Stimulated activated naive B cell treated with anti-CD40 and anti-IgM and Interleukin-4, amounts not matched to agents 10 μg/mL and 1 μg/mL and 100 μg/mL, for 72 hours (primary cell): ENCODE measurements at regions not wholly inside any gene's neighbourhood (a gene's known extent, or its start where the extent isn't known, plus 50 kb on each side); places are given as distances from the start of the nearest gene placed in this dataset.

Experiments used
- ATAC-seq, 2 donors: fragments of 150-1000 bp; cut with Tn5 transposase; replicated peaks; 2 replicates each; pipeline ENCODE4 v1.10.0; 2021; ENCODE audit warnings: moderate library complexity in 1 of 2
- DNase-seq: peaks from one replicate; pipeline ENCODE4 v3.0.0; 2021
- H3K27ac Mint-ChIP-seq: one replicate; pipeline ENCODE4 v1.8.0; 2022; ENCODE audit warnings: mild to moderate bottlenecking, mixed read lengths
- H3K27me3 Mint-ChIP-seq, 2 donors: one replicate each; pipeline ENCODE4 v1.8.0; 2022; ENCODE audit warnings: mixed read lengths in 2 of 2
- H3K36me3 Mint-ChIP-seq, 2 donors: one replicate each; pipeline ENCODE4 v1.8.0; 2022; ENCODE audit warnings: mixed read lengths in 2 of 2, mild to moderate bottlenecking in 1 of 2
- H3K4me1 Mint-ChIP-seq, 2 donors: one replicate each; pipeline ENCODE4 v1.8.0; 2022; ENCODE audit warnings: mixed read lengths in 2 of 2, mild to moderate bottlenecking in 1 of 2
- H3K4me3 Mint-ChIP-seq, 2 donors: one replicate each; pipeline ENCODE4 v1.8.0; 2022; ENCODE audit warnings: mild to moderate bottlenecking in 2 of 2, mixed read lengths in 2 of 2, moderate library complexity in 1 of 2
- H3K9me3 Mint-ChIP-seq, 2 donors: one replicate each; pipeline ENCODE4 v1.8.0; 2022; ENCODE audit warnings: mixed read lengths in 2 of 2, mild to moderate bottlenecking in 1 of 2

- Mint-ChIP-seq H3K4me1 (no peaks in the 10 kb centered on the region), H3K4me3 (no peak overlapping the region), H3K27ac (no peak overlapping the region), H3K36me3 (no peaks in the 10 kb centered on the region), H3K9me3 (peaks cover 0 to 7% of the 10 kb centered on the region in 2 donors), H3K27me3 (no peaks in the 10 kb centered on the region)
- no peak for ATAC-seq
- DNase-seq = no peak
Observed at GRCh38 chr12:126312457-126312856, 1247.2 kb downstream of the AACS start.

- ATAC-seq (no peak), DNase-seq (no peak)
- Mint-ChIP-seq H3K9me3 (peaks cover 4 to 7% of the 10 kb centered on the region in 2 donors), H3K27me3 (no peaks in the 10 kb centered on the region), H3K4me1 (no peaks in the 10 kb centered on the region), H3K4me3 (no peak overlapping the region), H3K36me3 (no peaks in the 10 kb centered on the region), H3K27ac (no peak overlapping the region)
Observed at GRCh38 chr12:126316411-126316810, 1251.2 kb downstream of the AACS start.

- Mint-ChIP-seq H3K36me3 (no peaks in the 10 kb centered on the region), H3K4me1 (no peaks in the 10 kb centered on the region), H3K9me3 (peaks cover 3% of the 10 kb centered on the region in 2 donors), H3K27me3 (no peaks in the 10 kb centered on the region), H3K4me3 (no peak overlapping the region), H3K27ac (no peak overlapping the region)
- no peak for ATAC-seq
- no peak for DNase-seq
Observed at GRCh38 chr12:126337556-126338441, 1272.6 kb downstream of the AACS start.

GRCh38 chr12:126342866-126343265 lies 1277.6 kb downstream of the AACS start:
- ATAC-seq (no peak), DNase-seq (no peak)
- Mint-ChIP-seq H3K27ac (no peak overlapping the region), H3K4me1 (no peaks in the 10 kb centered on the region), H3K27me3 (no peaks in the 10 kb centered on the region), H3K36me3 (no peaks in the 10 kb centered on the region), H3K4me3 (no peak overlapping the region), H3K9me3 (peaks cover 2 to 7% of the 10 kb centered on the region in 2 donors)

- no peaks in the 10 kb centered on the region for H3K4me1 Mint-ChIP-seq
- no peaks in the 10 kb centered on the region for H3K36me3 Mint-ChIP-seq
- peaks cover 2 to 7% of the 10 kb centered on the region in 2 donors for H3K9me3 Mint-ChIP-seq
- H3K27me3 Mint-ChIP-seq = no peaks in the 10 kb centered on the region
- ATAC-seq (no peak), DNase-seq (no peak)
- no peak overlapping the region for H3K4me3 Mint-ChIP-seq
- no peak overlapping the region for H3K27ac Mint-ChIP-seq
Observed at GRCh38 chr12:126343321-126343720, 1278.1 kb downstream of the AACS start.

GRCh38 chr12:126346087-126346486 lies 1280.9 kb downstream of the AACS start:
- no peak for DNase-seq
- peaks cover 2 to 5% of the 10 kb centered on the region in 2 donors for H3K9me3 Mint-ChIP-seq
- no peaks in the 10 kb centered on the region for H3K27me3 Mint-ChIP-seq
- no peaks in the 10 kb centered on the region for H3K36me3 Mint-ChIP-seq
- ATAC-seq = no peak
- no peaks in the 10 kb centered on the region for H3K4me1 Mint-ChIP-seq
- no peak overlapping the region for H3K27ac Mint-ChIP-seq
- H3K4me3 Mint-ChIP-seq = no peak overlapping the region

GRCh38 chr12:126347421-126347820 lies 1282.2 kb downstream of the AACS start:
- no peaks in the 10 kb centered on the region for H3K4me1 Mint-ChIP-seq
- H3K36me3 Mint-ChIP-seq = no peaks in the 10 kb centered on the region
- H3K4me3 Mint-ChIP-seq = no peak overlapping the region
- no peaks in the 10 kb centered on the region for H3K27me3 Mint-ChIP-seq
- no peak for DNase-seq
- no peak for ATAC-seq
- H3K9me3 Mint-ChIP-seq = peaks cover 2 to 7% of the 10 kb centered on the region in 2 donors
- H3K27ac Mint-ChIP-seq = no peak overlapping the region

- H3K27me3 Mint-ChIP-seq = no peaks in the 10 kb centered on the region
- no peak for DNase-seq
- no peaks in the 10 kb centered on the region for H3K4me1 Mint-ChIP-seq
- no peak for ATAC-seq
- H3K4me3 Mint-ChIP-seq = no peak overlapping the region
- peaks cover 5 to 13% of the 10 kb centered on the region in 2 donors for H3K9me3 Mint-ChIP-seq
- no peaks in the 10 kb centered on the region for H3K36me3 Mint-ChIP-seq
- no peak overlapping the region for H3K27ac Mint-ChIP-seq
Observed at GRCh38 chr12:126349383-126349782, 1284.1 kb downstream of the AACS start.

GRCh38 chr12:126353604-126354003 lies 1288.4 kb downstream of the AACS start:
- DNase-seq = no peak
- H3K4me3 Mint-ChIP-seq = no peak overlapping the region
- no peaks in the 10 kb centered on the region for H3K36me3 Mint-ChIP-seq
- H3K9me3 Mint-ChIP-seq = peaks cover 5 to 9% of the 10 kb centered on the region in 2 donors
- H3K4me1 Mint-ChIP-seq = no peaks in the 10 kb centered on the region
- ATAC-seq = no peak
- no peaks in the 10 kb centered on the region for H3K27me3 Mint-ChIP-seq
- no peak overlapping the region for H3K27ac Mint-ChIP-seq

- Mint-ChIP-seq H3K27ac (no peak overlapping the region), H3K4me1 (no peaks in the 10 kb centered on the region), H3K27me3 (no peaks in the 10 kb centered on the region), H3K4me3 (no peak overlapping the region), H3K9me3 (peaks cover 3 to 9% of the 10 kb centered on the region in 2 donors), H3K36me3 (no peaks in the 10 kb centered on the region)
- no peak for ATAC-seq
- DNase-seq = no peak
Observed at GRCh38 chr12:126354633-126355032, 1289.4 kb downstream of the AACS start.

GRCh38 chr12:126355346-126355745 lies 1290.1 kb downstream of the AACS start:
- no peaks in the 10 kb centered on the region for H3K36me3 Mint-ChIP-seq
- no peak overlapping the region for H3K27ac Mint-ChIP-seq
- no peaks in the 10 kb centered on the region for H3K4me1 Mint-ChIP-seq
- H3K4me3 Mint-ChIP-seq = no peak overlapping the region
- H3K27me3 Mint-ChIP-seq = no peaks in the 10 kb centered on the region
- H3K9me3 Mint-ChIP-seq = peaks cover 7 to 9% of the 10 kb centered on the region in 2 donors
- DNase-seq (no peak), ATAC-seq (no peak)

GRCh38 chr12:126358806-126359205 lies 1293.6 kb downstream of the AACS start:
- no peaks in the 10 kb centered on the region for H3K4me1 Mint-ChIP-seq
- H3K9me3 Mint-ChIP-seq = peaks cover 10 to 14% of the 10 kb centered on the region in 2 donors
- H3K4me3 Mint-ChIP-seq = no peak overlapping the region
- no peaks in the 10 kb centered on the region for H3K36me3 Mint-ChIP-seq
- DNase-seq (no peak), ATAC-seq (no peak)
- H3K27me3 Mint-ChIP-seq = no peaks in the 10 kb centered on the region
- H3K27ac Mint-ChIP-seq = no peak overlapping the region

- Mint-ChIP-seq H3K4me1 (no peaks in the 10 kb centered on the region), H3K27ac (no peak overlapping the region), H3K27me3 (no peaks in the 10 kb centered on the region), H3K36me3 (no peaks in the 10 kb centered on the region), H3K4me3 (no peak overlapping the region), H3K9me3 (peaks cover 6 to 12% of the 10 kb centered on the region in 2 donors)
- ATAC-seq (no peak), DNase-seq (no peak)
Observed at GRCh38 chr12:126359216-126359615, 1294.0 kb downstream of the AACS start.

GRCh38 chr12:126361804-126362203 lies 1296.6 kb downstream of the AACS start:
- Mint-ChIP-seq H3K4me1 (no peaks in the 10 kb centered on the region), H3K27me3 (no peaks in the 10 kb centered on the region)

GRCh38 chr12:126362493-126362892 lies 1297.3 kb downstream of the AACS start:
- H3K27me3 Mint-ChIP-seq = no peaks in the 10 kb centered on the region
- H3K9me3 Mint-ChIP-seq = peaks cover 6 to 12% of the 10 kb centered on the region in 2 donors
- no peak overlapping the region for H3K4me3 Mint-ChIP-seq
- peak in 1 of 2 donors; percentile 58 for ATAC-seq
- no peak overlapping the region for H3K27ac Mint-ChIP-seq
- DNase-seq = no peak
- no peaks in the 10 kb centered on the region for H3K36me3 Mint-ChIP-seq
- H3K4me1 Mint-ChIP-seq = no peaks in the 10 kb centered on the region

More at GRCh38 chr12:126361804-126362203, 1296.6 kb downstream of the AACS start:
- Mint-ChIP-seq H3K9me3 (peaks cover 6 to 12% of the 10 kb centered on the region in 2 donors), H3K4me3 (no peak overlapping the region), H3K27ac (no peak overlapping the region), H3K36me3 (no peaks in the 10 kb centered on the region)
- DNase-seq = no peak
- no peak for ATAC-seq
